Parathyroid adenoma (tissue), 2 donors: ENCODE measurements at regions not wholly inside any gene's neighbourhood (a gene's known extent, or its start where the extent isn't known, plus 50 kb on each side); places are given as distances from the start of the nearest gene placed in this dataset.

Source experiments
- H2AFZ ChIP-seq: fragments of 300-600 bp; sonication (generic); one replicate; pipeline ENCODE4 v1.7.0; 2017; ENCODE audit warnings: antibody characterized with exemption, mild to moderate bottlenecking
- H3K27ac ChIP-seq: fragments of 300-600 bp; sonication (generic); one replicate; pipeline ENCODE4 v1.7.0; 2017
- H3K27me3 ChIP-seq: fragments of 300-600 bp; sonication (generic); one replicate; pipeline ENCODE4 v1.7.0; 2017; ENCODE audit warnings: low read length; ENCODE audit not compliant: control insufficient read depth, insufficient read depth
- H3K36me3 ChIP-seq: fragments of 300-600 bp; sonication (generic); one replicate; pipeline ENCODE4 v1.7.0; 2017; ENCODE audit warnings: low read length; ENCODE audit not compliant: control insufficient read depth, insufficient read depth
- H3K4me1 ChIP-seq: fragments of 300-600 bp; sonication (generic); one replicate; pipeline ENCODE4 v1.7.0; 2017; ENCODE audit warnings: control low read depth
- H3K4me2 ChIP-seq: fragments of 300-600 bp; sonication (generic); one replicate; pipeline ENCODE4 v1.7.0; 2017; ENCODE audit warnings: low read length
- H3K4me3 ChIP-seq: fragments of 300-600 bp; sonication (generic); one replicate; pipeline ENCODE4 v1.7.0; 2017; ENCODE audit warnings: low read depth, low read length
- H3K79me2 ChIP-seq: fragments of 300-600 bp; sonication (generic); one replicate; pipeline ENCODE4 v1.7.0; 2017; ENCODE audit warnings: control low read depth
- H3K9ac ChIP-seq: fragments of 300-600 bp; sonication (generic); one replicate; pipeline ENCODE4 v1.7.0; 2017; ENCODE audit warnings: mild to moderate bottlenecking
- H3K9me3 ChIP-seq: fragments of 300-600 bp; sonication (generic); one replicate; pipeline ENCODE4 v1.7.0; 2017; ENCODE audit warnings: low read length; ENCODE audit not compliant: control insufficient read depth
- CTCF ChIP-seq: fragments of 300-600 bp; sonication (generic); IDR thresholded peaks from one replicate; pipeline ENCODE4 v1.7.0; 2017; ENCODE audit warnings: antibody characterized with exemption, mild to moderate bottlenecking
- donor health status: primary hyperparathyroidism.

- Histone ChIP-seq H3K27me3 (no peaks in the 10 kb centered on the region), H3K4me1 (no peaks in the 10 kb centered on the region), H3K9me3 (no peaks in the 10 kb centered on the region), H3K27ac (no peak overlapping the region), H2AFZ (no peak overlapping the region), H3K9ac (no peak overlapping the region), H3K4me3 (no peak overlapping the region), H3K36me3 (no peaks in the 10 kb centered on the region), H3K79me2 (no peaks in the 10 kb centered on the region), H3K4me2 (no peak overlapping the region)
- no peak for TF ChIP-seq CTCF
These were observed 486.1 kb downstream of the QKI start for GRCh38 chr6:163900570-163900969.

GRCh38 chr6:163897669-163898068 lies 483.2 kb downstream of the QKI start:
- Histone ChIP-seq H3K36me3 (no peaks in the 10 kb centered on the region), H2AFZ (no peak overlapping the region), H3K27ac (no peak overlapping the region), H3K4me3 (no peak overlapping the region), H3K4me2 (no peak overlapping the region), H3K9me3 (no peaks in the 10 kb centered on the region), H3K9ac (no peak overlapping the region), H3K4me1 (no peaks in the 10 kb centered on the region), H3K79me2 (no peaks in the 10 kb centered on the region), H3K27me3 (no peaks in the 10 kb centered on the region)
- no peak for TF ChIP-seq CTCF

- no peak for TF ChIP-seq CTCF
- H3K4me1 ChIP-seq, result no peaks in the 10 kb centered on the region
- H3K79me2 ChIP-seq, result no peaks in the 10 kb centered on the region
- no peaks in the 10 kb centered on the region for H3K27me3 ChIP-seq
- no peak overlapping the region for H3K9ac ChIP-seq
- no peak overlapping the region for H2AFZ ChIP-seq
- no peak overlapping the region for H3K4me3 ChIP-seq
- no peaks in the 10 kb centered on the region for H3K9me3 ChIP-seq
- no peak overlapping the region for H3K4me2 ChIP-seq
- no peaks in the 10 kb centered on the region for H3K36me3 ChIP-seq
- no peak overlapping the region for H3K27ac ChIP-seq
These were observed 482.5 kb downstream of the QKI start for GRCh38 chr6:163897030-163897429.

GRCh38 chr6:163895162-163895561 lies 480.6 kb downstream of the QKI start:
- H2AFZ ChIP-seq, result no peak overlapping the region
- no peaks in the 10 kb centered on the region for H3K4me1 ChIP-seq
- no peaks in the 10 kb centered on the region for H3K36me3 ChIP-seq
- no peaks in the 10 kb centered on the region for H3K9me3 ChIP-seq
- TF ChIP-seq CTCF, result no peak
- no peaks in the 10 kb centered on the region for H3K79me2 ChIP-seq
- H3K9ac ChIP-seq, result no peak overlapping the region
- H3K4me2 ChIP-seq, result no peak overlapping the region
- no peak overlapping the region for H3K4me3 ChIP-seq
- H3K27ac ChIP-seq, result no peak overlapping the region
- H3K27me3 ChIP-seq, result no peaks in the 10 kb centered on the region

GRCh38 chr6:163893609-163894189 lies 479.2 kb downstream of the QKI start:
- no peaks in the 10 kb centered on the region for H3K79me2 ChIP-seq
- H3K27ac ChIP-seq, result no peak overlapping the region
- no peaks in the 10 kb centered on the region for H3K4me1 ChIP-seq
- no peaks in the 10 kb centered on the region for H3K27me3 ChIP-seq
- no peak overlapping the region for H3K9ac ChIP-seq
- H3K4me2 ChIP-seq, result no peak overlapping the region
- no peak overlapping the region for H3K4me3 ChIP-seq
- H3K9me3 ChIP-seq, result no peaks in the 10 kb centered on the region
- TF ChIP-seq CTCF, result no peak
- H3K36me3 ChIP-seq, result no peaks in the 10 kb centered on the region
- H2AFZ ChIP-seq, result no peak overlapping the region
